ENCODE measurements at regions not wholly inside any gene's neighbourhood (a gene's known extent, or its start where the extent isn't known, plus 50 kb on each side); places are given as distances from the start of the nearest gene placed in this dataset.

DNA sequence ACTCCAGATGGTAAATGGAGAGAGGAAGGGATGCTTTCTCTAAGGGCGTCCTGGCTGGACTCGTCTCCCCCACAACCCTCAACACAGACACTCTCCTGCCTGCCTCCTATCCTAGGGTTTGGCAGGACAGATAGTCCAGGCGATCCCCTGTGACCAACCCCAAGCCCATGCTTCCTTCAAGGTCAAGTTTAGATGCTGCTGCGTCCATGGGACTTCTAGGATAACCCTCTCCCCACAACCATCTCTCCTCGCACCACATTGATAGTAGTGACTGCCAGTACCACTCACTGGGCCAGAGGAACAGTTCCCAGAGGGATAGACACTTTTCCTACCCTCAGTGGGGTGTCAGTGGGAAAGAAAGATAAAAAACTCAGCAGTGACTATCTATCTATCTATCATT is 166.0 kb downstream of the ABHD5 start:
- H3K27ac ChIP-seq: no peak overlapping the region
- intact Hi-C loops (cut with DNase I): no loop called here
- DNase-seq (ENCODE audit: extremely low spot score in 2 of 2): peak in 1 of 2 donors; percentile 32
- TF ChIP-seq, protein P1, sequence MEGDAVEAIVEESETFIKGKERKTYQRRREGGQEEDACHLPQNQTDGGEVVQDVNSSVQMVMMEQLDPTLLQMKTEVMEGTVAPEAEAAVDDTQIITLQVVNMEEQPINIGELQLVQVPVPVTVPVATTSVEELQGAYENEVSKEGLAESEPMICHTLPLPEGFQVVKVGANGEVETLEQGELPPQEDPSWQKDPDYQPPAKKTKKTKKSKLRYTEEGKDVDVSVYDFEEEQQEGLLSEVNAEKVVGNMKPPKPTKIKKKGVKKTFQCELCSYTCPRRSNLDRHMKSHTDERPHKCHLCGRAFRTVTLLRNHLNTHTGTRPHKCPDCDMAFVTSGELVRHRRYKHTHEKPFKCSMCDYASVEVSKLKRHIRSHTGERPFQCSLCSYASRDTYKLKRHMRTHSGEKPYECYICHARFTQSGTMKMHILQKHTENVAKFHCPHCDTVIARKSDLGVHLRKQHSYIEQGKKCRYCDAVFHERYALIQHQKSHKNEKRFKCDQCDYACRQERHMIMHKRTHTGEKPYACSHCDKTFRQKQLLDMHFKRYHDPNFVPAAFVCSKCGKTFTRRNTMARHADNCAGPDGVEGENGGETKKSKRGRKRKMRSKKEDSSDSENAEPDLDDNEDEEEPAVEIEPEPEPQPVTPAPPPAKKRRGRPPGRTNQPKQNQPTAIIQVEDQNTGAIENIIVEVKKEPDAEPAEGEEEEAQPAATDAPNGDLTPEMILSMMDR (IDR thresholded peaks at IDR 0.05): no peak
- TF ChIP-seq POLR2AphosphoS5 (IDR thresholded peaks at IDR 0.05; ENCODE audit: insufficient read depth in 1 of 2, low read depth in 1 of 2) (no peak), POLR2A (IDR thresholded peaks at IDR 0.05) (no peak)
- no peaks in the 10 kb centered on the region for H3K27me3 ChIP-seq
- H3K4me1 ChIP-seq: no peaks in the 10 kb centered on the region
- no peak overlapping the region for H3K4me3 ChIP-seq
- H3K36me3 ChIP-seq: no peaks in the 10 kb centered on the region
- H3K9me3 ChIP-seq: no peaks in the 10 kb centered on the region

DNA sequence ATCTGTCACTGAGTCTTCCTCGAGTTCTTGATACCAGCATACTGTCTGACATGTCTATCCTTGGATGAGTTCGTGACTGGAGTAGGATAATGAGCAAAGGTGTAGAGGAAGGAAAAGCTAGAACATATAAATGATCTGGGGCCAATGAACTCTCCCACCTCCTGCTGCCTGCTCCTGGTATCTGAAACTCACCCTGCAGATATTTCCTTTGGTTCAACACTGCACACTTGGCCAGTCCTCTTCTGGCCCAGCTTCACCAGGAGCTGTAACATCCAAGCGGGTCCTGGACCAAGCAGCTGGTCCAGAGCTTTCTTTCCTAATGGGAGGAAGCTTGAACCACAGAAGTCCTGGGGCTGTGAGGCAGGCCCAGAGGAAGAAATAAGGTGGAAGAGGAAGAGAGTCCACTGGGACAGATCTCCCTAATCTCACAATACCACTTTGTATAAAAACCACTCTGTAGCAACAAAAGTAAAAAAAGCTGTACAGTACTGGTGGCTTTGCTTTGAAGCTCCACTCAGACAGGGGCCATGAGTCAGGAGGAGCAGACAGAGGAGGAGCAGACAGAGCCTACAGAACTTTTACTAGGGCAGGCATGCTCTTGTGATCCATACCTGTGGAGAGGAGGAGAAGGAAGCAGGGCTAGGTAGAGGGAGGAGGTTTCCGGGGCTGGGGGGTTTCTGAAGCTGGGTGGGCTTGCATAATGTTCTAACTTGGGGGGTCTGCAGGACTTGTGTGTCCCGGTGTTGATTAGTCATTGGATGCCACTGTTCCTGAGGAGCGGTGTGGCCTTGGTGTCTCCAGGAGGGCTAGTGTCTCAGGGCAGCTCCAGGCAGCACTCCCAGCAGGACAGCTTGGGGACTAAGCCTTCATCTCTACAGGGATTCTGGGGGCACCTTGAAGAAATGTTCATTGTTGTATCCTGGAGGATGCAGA is 166.9 kb downstream of the ABHD5 start:
- DNase-seq (ENCODE audit: extremely low spot score in 2 of 2): peak in 1 of 2 donors; percentile 75
- no peaks in the 10 kb centered on the region for H3K9me3 ChIP-seq
- TF ChIP-seq, protein P1 (IDR thresholded peaks at IDR 0.05): no peak
- TF ChIP-seq POLR2AphosphoS5 (IDR thresholded peaks at IDR 0.05; ENCODE audit: insufficient read depth in 1 of 2, low read depth in 1 of 2) (no peak), POLR2A (IDR thresholded peaks at IDR 0.05) (no peak)
- intact Hi-C loops (cut with DNase I): no loop called here
- H3K4me1 ChIP-seq: no peaks in the 10 kb centered on the region
- no peak overlapping the region for H3K27ac ChIP-seq
- H3K27me3 ChIP-seq: no peaks in the 10 kb centered on the region
- H3K36me3 ChIP-seq: no peaks in the 10 kb centered on the region
- no peak overlapping the region for H3K4me3 ChIP-seq

- H3K9me3 ChIP-seq: no peaks in the 10 kb centered on the region
- TF ChIP-seq POLR2A (IDR thresholded peaks at IDR 0.05) (no peak), POLR2AphosphoS5 (IDR thresholded peaks at IDR 0.05; ENCODE audit: insufficient read depth in 1 of 2, low read depth in 1 of 2) (no peak)
- TF ChIP-seq, protein P1 (IDR thresholded peaks at IDR 0.05): no peak
- no peak overlapping the region for H3K4me3 ChIP-seq
- no peaks in the 10 kb centered on the region for H3K36me3 ChIP-seq
- intact Hi-C loops (cut with DNase I): no loop called here
- peak in 1 of 2 donors; percentile 60 for DNase-seq (ENCODE audit: extremely low spot score in 2 of 2)
- H3K27me3 ChIP-seq: no peaks in the 10 kb centered on the region
- H3K27ac ChIP-seq: no peak overlapping the region
- no peaks in the 10 kb centered on the region for H3K4me1 ChIP-seq
These were observed 167.6 kb downstream of the ABHD5 start for GRCh38 chr3:43858294-43858701.

GRCh38 chr3:43859766-43860165 is 169.0 kb downstream of the ABHD5 start:
- Histone ChIP-seq H3K36me3 (no peaks in the 10 kb centered on the region), H3K4me3 (no peak overlapping the region), H3K27me3 (no peaks in the 10 kb centered on the region), H3K4me1 (no peaks in the 10 kb centered on the region), H3K9me3 (no peaks in the 10 kb centered on the region), H3K27ac (no peak overlapping the region)
- peak in 1 of 2 donors; percentile 62 for DNase-seq (ENCODE audit: extremely low spot score in 2 of 2)
- TF ChIP-seq, protein P1 (IDR thresholded peaks at IDR 0.05): no peak
- no peak for TF ChIP-seq POLR2AphosphoS5 (IDR thresholded peaks at IDR 0.05; ENCODE audit: insufficient read depth in 1 of 2, low read depth in 1 of 2)
- TF ChIP-seq POLR2A (IDR thresholded peaks at IDR 0.05): no peak
- intact Hi-C loops (cut with DNase I): no loop called here

DNA sequence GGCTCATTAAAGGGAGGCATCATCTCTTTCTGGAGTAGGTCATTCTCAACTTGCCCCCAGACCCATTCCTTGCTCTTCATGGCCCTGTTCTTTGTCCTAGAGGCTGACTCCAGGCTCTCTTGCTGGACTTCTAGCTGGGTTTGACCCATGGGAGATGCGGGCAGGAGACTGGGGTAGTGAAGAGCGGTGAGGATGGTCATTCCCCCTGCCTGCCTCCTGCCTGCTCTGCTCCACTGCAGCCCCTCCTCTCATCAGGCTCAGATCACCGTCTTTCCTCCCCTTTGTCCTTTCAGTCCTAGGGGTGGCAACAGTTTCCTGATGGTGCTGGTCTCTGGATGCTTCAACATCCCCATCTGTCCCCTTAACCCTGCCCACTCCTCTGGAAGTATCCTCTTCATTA is 170.9 kb downstream of the ABHD5 start:
- DNase-seq (ENCODE audit: extremely low spot score in 2 of 2): peak in 1 of 2 donors; percentile 85
- intact Hi-C loops (cut with DNase I): no loop called here
- H3K36me3 ChIP-seq: no peaks in the 10 kb centered on the region
- no peaks in the 10 kb centered on the region for H3K9me3 ChIP-seq
- H3K27ac ChIP-seq: no peak overlapping the region
- TF ChIP-seq, protein P1 (IDR thresholded peaks at IDR 0.05): no peak
- H3K4me1 ChIP-seq: no peaks in the 10 kb centered on the region
- no peaks in the 10 kb centered on the region for H3K27me3 ChIP-seq
- H3K4me3 ChIP-seq: no peak overlapping the region

All from vagina (tissue), 2 donors.